NCI-H1092 treated with DMSO at 0.1 percent for 48 hours (cell line): ENCODE measurements at regions not wholly inside any gene's neighbourhood (a gene's known extent, or its start where the extent isn't known, plus 50 kb on each side); places are given as distances from the start of the nearest gene placed in this dataset.

ENCODE experiments used
- DNase-seq: peaks from one replicate; lab custom pipeline; 2025; lab: John Stamatoyannopoulos, UW

DNA sequence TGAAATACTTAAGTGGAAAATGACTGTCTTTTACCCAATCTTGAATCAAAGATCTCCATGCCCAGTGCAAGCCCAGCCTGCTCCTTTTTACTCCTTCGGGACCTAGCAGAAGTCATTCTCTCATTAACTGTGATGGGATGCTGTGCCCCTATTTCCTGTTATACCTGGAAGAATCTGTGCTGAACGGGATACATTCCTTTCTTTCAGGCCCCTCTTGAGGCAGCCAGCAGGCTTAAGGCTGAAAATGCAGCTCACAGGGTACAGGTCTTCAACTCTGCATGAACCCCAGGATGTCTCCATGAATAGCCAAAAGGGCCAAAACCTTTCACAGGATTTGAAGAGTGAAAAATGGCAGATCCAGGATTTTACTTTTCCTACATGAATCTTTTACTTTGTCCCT lies 784.8 kb upstream of the KLHL29 start:
- no peak for DNase-seq

DNA sequence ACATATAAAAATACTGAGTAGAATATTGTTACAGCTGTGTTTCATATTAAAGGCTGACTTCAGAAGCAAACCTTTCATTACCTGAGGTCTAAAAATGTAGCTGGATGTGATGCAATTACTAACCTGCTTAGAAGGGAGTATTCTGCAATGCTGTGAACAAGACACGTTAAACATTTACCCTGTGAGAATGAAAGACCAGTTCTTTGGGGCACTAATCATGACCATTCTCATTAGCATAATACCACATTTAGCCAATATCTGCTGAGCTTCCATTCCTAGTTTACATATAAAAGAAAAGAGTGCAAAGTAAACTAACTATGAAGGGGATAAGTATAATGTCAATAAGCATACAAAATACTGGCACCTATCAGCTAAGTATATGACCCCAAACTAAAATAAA lies 784.0 kb upstream of the KLHL29 start:
- DNase-seq = no peak

DNA sequence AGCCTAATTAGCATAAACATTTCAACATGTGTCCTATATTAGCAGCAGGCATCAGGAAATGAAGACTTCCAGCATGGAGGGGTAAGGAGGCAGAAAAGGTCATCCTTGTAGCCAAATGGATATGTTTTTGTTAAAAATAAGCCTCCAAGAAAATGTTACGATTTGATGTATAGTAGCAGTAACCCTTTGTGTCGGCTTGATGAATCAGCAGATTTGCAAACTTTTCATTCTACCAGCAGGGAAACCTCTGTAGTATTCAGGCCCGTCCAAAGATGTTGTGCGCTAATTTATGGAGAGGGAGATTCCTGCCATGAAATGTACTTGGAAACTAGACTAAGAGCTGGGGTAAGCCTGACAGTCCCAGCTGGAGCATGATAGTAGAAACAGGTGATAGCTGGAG lies 780.8 kb upstream of the KLHL29 start:
- DNase-seq = no peak

DNA sequence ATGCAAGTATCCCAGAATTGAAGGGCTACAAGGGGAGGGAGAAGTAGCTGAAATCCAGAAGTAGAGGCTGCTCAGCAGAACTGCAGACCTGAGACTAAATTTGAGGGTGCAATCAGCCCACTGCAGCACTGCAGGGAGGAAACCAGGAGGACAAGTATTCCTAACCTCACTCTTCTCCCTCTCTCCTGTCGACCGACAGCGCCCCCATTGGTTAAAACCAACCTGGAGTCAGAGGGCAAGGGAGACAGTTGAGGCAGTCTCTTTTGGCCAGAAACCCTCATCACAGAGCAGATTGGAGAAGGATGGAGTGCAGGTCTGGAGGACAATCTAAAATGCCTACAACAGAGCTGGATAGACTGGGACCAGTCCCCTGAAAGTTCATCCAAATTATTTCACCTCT lies 768.9 kb upstream of the KLHL29 start:
- no peak for DNase-seq

DNA sequence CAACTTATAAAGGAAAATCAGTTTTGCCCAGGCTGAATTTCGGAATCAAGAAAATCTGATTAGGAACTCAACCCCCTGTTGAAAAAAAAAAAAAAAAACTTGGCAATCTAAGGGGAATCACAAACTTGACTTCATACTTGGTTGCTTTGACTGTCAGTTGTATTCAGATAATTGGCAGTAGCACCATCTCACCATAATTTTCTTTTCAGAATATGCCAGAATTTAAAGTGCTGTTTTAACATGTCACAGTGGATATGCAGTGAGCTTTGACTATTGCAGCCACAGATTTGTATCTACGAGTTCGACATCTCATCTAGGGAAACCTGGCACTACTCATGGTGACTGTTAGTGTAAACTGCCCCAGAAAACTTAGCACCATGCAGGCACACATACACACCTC lies 761.4 kb upstream of the KLHL29 start:
- DNase-seq = no peak

DNA sequence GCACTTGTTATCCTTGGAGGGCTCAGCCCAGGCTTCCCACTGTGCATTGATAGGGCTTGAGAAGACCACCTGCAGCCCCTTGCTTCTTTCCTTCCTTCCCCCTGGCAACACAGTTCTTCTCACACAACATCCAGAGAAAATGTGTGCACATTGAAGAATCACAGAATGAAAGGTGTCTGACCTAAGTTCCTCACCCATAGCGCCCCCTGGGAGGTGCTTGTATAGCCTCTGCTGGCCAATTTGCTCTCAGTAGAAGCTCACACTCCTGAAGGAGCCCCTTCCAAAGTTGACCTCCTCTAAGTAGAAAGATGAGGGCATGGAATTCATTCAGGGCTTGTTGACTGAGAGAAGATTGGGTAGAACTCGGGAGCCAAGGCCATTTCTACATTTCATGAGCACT lies 758.4 kb upstream of the KLHL29 start:
- DNase-seq = no peak

DNA sequence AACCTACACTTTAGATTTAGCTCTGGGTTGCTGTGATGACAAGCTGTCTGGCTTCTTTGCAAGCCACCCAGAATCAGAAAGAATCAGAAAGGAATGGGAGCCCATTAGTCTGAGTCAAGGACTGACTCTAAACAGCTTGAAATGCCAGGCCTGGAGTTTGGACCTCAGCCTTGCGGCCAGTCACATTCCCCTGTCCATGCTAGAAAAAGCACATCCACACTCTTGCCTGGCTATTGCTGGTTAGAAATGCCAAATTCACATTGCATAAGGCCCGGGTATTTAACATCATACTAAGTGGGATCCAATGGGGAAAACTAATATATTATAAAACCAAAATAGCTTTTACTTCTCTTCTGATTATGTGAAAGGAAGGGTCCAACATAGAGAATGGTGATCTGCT lies 756.8 kb upstream of the KLHL29 start:
- DNase-seq = no peak

DNA sequence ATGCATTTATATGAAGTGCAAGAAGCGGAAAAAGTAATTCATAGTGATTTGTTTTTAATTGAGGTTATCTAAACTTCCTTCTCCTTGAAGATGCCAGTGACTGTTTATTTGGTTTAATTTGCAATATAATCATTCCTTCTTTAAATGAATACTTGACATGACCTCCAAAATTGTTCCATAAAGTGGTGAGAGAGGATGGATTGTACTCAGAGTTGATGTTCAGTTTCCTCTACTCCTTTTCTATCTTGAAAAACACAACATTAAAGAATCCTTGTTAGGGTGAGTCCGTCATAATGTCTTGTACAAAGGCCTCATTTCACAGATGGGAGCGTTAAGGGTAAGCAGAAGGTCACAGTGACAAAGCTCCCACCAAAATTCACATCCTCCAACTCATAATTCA lies 756.1 kb upstream of the KLHL29 start:
- no peak for DNase-seq

DNA sequence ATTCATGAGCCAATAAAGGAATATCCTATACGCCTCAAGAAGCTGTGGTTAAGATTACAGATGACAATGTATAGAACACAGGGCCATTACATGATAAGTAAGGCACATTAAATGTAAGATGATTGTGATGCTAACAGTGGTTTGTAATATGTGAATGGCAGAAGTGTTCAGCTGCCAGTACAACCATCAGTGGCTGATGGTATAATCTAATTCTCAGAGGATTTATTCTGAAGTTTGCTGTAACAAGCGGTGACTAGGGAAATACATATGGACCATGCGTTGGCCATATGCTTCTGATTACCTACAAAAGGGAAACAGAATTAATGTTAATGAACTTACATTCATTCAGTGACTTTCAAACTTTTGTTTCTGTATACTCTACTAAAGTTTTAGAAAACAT lies 750.8 kb upstream of the KLHL29 start:
- DNase-seq = no peak

DNA sequence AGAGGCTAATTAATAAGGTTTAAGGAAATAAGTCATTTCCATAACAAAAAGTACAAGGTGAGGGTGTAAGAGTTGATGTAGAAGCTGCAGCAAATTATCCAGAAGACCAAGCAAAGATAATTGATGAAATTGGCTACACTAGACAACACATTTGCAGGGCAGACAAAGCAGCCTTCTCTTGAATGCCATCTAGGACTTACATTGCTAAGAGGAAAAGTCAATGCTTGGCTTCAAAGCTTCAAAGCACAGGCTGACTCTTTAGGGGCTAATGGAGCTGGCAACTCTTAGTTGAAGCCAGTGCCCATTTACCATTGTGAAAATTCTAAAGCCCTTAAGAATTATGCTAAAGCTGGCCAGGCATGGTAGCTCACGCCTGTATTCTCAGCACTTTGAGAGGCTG lies 728.6 kb upstream of the KLHL29 start:
- no peak for DNase-seq

DNA sequence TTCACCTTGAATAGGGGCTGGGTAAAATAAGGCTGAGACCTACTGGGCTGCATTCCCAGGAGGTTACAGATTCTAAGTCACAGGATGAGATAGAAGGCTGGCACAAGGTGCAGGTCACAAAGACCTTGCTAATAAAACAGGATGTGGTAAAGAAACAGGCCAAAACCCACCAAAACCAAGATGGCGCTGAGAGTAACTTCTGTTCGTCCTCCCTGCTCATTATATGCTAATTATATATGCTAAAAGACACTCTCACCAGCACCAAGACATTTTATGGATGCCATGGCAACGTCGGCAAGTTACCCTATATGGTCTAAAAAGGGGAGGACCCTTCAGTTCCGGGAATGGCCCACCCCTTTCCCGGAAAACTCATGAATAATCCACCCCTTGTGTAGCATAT lies 711.5 kb upstream of the KLHL29 start:
- DNase-seq = no peak

DNA sequence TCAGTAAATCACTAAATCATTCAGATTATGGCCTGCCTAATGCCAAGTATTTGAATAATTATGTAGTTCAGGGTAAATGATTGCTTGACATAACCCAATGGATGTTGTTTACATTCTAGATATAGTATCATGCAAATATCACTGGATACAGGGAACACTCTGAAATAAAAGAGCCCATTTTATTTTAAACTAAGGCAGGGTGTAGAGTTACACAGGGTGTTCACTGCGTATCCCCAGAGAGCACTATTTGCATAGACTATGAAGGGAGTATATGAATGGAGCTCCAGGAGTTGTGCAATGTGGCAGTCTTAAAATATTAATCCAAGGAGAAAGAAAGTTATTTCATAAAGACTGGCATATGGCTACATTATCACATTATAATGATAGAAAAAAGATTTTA lies 701.1 kb upstream of the KLHL29 start:
- no peak for DNase-seq

DNA sequence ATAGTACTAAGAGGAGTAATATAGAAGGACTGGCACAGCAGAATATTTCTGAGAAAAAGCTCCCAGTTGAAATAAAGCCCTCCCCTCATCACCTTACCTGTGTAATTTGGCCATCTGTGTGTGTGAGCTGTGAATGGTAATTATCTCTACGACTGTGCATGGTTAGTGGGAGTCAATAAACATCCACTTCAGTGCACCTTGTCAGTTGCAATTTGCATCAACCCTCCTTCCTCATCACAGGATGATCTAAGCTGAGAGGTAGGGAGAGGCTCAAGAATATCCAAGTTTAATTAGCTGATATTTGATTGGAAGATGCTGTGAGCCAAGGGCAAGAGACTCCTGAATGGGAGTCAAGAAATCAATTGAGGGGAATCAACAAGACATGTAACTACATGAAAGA lies 694.9 kb upstream of the KLHL29 start:
- no peak for DNase-seq

DNA sequence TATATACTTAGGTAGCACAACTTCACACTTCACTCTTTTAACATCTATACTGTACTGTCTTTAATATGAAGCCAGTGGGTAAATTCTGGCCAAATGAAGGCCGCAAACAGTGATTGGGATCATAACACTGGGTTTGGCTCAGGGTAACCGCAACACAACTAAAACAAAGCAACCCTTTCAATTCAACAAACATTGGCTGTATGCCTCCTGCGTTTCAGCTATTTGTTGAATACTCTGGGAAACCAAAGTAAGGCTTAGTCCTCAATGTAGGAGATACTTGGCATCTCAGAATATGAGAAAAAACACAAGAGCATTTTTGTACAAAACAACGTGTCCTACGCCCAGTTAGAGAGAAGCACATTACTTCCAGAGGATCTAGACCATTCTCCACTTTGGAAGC lies 693.3 kb upstream of the KLHL29 start:
- no peak for DNase-seq

DNA sequence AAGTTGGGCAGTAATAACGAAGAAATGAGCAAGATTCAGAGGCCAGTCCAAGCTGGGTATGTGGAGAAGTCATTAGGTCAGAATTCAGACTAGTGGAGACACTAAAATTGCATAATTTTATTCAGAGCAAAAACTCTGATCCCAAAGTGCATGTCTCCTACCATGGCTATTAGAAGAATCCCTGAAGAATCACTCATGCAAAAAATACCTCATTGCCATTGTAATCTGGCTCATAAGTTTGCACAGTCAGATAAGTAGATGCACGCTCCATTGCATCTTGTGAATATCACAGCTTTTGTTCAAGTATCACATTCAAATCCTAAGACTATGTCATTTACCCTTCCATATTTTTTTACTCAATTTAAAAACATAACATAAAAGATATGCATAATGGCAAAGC lies 692.2 kb upstream of the KLHL29 start:
- no peak for DNase-seq

DNA sequence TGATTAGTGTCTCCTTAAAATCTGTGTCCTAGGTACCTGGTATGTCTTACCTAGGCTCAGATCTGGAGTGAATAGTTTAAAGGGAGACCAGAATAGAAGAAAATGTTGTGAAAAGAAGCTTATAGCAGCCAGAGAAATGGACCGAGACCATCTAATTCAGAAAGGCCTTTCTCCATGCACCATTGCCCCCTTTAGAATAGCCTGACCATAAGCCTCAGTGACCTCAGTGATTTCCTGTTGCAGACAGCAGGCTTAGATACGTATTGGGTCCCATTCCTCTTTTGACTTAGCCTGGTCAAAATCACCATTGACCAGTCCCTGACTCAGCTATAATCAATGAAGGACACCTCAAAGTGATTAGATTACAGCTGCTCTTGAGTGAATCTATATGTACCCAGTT lies 690.7 kb upstream of the KLHL29 start:
- DNase-seq = no peak

DNA sequence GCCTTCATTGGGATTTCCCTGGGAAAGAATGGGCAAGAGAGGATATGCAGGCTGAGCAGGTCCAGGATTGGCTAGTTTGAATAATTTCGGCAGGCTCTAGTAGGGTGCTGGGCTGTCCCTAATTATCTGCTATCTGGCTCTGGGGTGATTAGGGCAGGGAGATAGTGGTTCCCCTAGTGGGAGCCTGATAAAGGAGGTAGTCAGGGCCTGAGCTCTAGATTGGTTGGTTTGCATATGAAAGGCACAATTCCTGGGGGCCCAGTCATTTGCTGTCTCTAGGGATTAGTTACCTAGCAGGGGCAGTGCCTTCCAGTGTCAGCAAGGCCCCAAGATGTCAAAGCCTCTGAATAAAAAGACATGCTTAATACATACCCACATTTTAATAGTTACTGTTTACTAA lies 690.1 kb upstream of the KLHL29 start:
- no peak for DNase-seq

DNA sequence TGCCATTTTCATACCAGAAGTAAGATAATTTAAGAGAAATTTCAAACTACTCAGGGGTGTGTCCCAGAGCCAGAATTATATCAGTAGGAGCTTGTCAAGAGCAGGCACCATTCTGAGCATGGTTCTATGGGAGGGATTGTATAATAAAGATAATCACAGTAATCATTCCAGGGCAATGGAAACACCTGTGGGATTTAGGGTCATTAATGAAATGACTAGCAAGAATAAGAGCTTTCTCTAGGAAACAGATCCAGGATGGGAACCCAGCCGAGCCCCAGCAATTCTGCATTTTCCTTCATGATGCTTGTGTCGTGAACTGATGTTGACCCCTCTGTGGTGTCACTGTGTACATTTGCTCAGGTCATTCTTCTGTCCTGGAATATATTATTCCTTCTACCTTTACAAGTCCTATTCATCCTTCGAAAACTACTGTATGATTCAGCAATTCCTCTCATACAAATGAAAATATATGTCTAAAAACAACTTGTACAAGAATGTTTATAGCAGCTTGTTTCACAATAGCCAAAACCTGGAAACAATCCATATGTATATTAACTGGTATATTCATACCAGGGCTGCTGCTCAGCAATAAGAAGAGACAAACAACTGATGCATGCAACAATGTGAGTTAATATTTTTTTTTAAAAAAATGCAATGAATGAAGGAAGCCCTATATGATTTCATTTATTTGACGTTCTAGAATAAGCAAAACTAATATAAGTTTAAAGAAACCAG lies 687.8 kb upstream of the KLHL29 start:
- no peak for DNase-seq

DNA sequence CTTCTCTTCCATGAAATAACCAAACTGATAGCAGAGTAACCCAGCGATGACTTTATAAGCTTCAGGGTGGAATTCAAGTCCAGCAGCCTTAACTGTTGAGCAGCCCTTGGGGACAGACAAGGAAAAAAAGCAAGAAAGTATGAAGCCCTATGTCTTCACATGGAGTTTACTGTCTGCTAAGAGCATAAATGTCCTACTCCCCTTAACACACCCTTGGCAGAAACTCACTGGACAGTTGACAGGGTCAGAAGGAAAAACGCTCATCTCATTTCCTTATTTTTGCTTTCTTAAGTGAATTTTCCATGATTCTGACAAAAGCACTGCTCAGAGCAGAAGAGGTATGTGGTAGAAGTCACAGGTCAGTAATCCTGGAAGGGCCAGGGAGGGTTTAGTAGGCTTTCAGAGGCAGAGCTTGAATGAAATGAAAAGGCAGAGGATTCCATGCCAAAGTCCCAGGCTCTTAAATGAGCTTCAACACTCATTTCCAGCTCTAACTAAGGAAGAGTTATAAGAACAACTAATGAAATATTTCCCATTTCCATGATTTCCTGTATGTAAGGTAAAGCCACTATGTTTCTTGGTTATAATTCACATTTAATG lies 683.3 kb upstream of the KLHL29 start:
- DNase-seq = no peak

DNA sequence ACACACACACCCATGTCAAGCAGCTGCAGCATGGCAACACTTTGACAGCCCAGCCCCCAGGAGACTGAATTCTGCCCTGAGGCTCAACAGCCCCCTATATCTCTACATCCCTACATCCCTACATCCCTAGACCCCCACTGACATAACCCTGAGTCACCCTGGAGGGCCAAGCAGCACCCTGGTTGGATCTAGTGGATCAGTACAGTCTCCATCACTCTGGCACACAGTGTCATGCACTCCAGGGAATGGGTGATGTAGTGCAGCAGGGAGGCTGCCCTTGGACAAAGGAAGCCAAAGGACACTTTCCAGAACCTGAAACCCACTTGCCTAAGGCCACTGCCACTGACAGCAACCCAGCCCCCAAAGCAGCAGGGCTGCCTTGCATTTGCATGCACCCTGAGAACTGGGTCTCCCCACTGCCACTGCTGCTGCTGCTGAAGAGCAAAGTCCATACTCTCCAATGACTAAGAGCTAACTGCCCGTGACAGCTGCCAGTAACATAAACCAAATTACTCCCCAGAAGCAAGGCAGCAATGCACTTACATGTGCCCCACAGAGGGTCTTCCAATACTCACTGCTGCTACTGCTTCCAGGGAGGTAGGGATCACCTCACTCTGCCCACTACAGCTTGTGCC lies 681.6 kb upstream of the KLHL29 start:
- no peak for DNase-seq

DNA sequence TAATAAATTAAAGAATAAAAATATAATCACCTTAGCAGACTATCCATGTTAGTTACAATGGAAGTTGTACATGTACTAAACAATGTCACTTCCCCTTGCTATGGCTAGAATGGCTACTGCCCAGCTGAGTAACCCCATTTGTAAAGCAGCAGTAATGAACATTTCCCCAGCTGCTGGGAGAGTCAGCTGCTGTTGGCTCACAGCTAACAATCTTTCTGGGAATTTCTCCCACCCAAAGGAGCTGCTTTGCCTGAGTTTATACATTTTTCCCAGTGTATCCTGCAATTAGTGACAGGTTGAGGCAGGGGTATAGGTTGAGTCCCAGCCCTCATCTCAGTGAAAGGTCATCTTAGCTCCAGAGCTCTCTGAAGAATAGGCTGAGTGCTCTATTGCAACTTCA lies 665.6 kb upstream of the KLHL29 start:
- no peak for DNase-seq

DNA sequence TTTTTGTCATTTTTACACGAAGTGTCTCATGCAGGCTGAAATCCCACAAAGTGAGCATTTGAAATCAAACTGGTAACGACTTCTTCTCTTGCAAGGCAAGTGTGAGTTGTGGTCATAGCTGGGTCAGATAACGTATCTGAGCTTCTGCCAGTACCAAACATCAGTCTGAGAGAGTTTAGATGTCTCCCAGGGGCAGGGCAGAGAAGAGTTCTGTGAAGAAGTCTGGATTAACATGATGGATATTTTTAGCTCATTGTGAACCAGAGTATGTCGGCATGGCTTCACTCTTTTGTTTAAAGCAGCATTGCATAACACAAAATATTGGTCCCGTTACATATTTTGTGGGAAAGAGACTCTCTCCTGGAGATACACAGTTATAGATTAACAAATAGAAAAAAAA lies 655.5 kb upstream of the KLHL29 start:
- no peak for DNase-seq

DNA sequence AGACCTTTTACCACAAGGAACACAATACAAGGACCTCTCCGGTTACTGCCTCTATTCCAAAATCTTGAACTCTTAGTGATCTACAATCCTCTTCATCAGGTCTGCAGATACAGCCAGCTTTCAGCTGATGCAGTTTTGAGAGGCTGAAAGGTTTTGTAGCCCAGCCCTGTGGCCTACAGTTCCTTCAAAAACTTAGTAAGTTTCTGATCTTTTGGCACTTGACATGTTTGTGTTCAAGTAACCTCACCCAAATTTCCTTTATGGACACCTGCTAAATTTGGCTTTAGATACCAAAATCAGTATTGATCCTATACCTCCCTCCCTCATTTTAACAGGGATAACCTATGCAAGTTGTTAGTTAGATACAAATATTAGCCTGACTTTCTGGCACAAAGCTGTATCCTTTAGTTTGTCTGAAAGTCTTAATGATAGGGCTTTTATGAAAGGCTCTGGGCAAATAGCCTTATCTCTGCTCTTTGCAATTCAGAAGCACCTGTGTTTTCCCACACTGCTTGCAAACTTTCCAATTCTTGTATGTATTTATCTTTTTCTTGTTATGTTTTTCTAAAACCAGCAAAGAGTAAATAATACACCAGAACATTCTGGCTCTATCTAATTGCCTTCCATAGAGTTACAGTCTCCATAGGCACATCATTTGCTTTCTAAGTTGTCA lies 650.5 kb upstream of the KLHL29 start:
- DNase-seq = no peak
